T-cell (primary cell): ENCODE measurements at regions not wholly inside any gene's neighbourhood (a gene's known extent, or its start where the extent isn't known, plus 50 kb on each side); places are given as distances from the start of the nearest gene placed in this dataset.

ENCODE experiments used
- ATAC-seq, 4 experiments: fragments of 200-7000 bp in 3 of 4; fragments of 150-1000 bp in 1 of 4; cut with Tn5 transposase; replicated peaks in 1 of 4; 1 replicate in 3 of 4; 2 replicates in 1 of 4; pipeline ENCODE4 v1.10.0; 2021; ENCODE audit warnings: moderate library complexity in 3 of 4, mild to moderate bottlenecking in 2 of 4, moderate number of reproducible peaks in 1 of 4
- CTCF ChIA-PET, 2 donors: fragments of 300-600 bp; sonication (Branson Sonifier 250); formaldehyde crosslinking; loops; one replicate each; lab custom pipeline; 2022; ENCODE audit warnings: antibody characterized with exemption in 2 of 2; lab: Charles Lee
- POLR2A ChIA-PET, 2 donors: fragments of 300-600 bp; sonication (Branson Sonifier 250); formaldehyde crosslinking; loops; one replicate each; lab custom pipeline; 2022; ENCODE audit warnings: antibody characterized with exemption in 2 of 2; lab: Charles Lee
- DNase-seq, 35 experiments: peaks; one replicate each; pipeline versions ENCODE4 v3.0.0 to v3.0.0-alpha.2; 2013 to 2023
- H3K27ac ChIP-seq: one replicate; pipeline ENCODE4 v1.5.1; 2013; ENCODE audit warnings: low read length
- H3K27me3 ChIP-seq, 2 experiments: replicated peaks in 1 of 2; 1 replicate in 1 of 2; 2 replicates in 1 of 2; pipeline versions ENCODE4 v1.6.1 to v1.7.0; 2013; ENCODE audit warnings: low read length in 1 of 2, mixed read lengths in 1 of 2; ENCODE audit not compliant: control insufficient read depth in 2 of 2, insufficient read depth in 2 of 2; ENCODE audit errors: extremely low read depth in 1 of 2
- H3K36me3 ChIP-seq, 2 donors: 1 replicate in 1 of 2; 2 replicates in 1 of 2; pipeline versions ENCODE4 v1.6.1 to v1.7.0; 2013; ENCODE audit warnings: low read length in 1 of 2; ENCODE audit not compliant: control insufficient read depth in 2 of 2, insufficient read depth in 1 of 2; ENCODE audit errors: extremely low read depth in 1 of 2
- H3K4me1 ChIP-seq, 2 experiments: 1 replicate in 1 of 2; 2 replicates in 1 of 2; pipeline versions ENCODE4 v1.6.1 to v1.7.0; 2013; ENCODE audit warnings: low read length in 2 of 2, mixed read lengths in 1 of 2; ENCODE audit not compliant: insufficient read depth in 2 of 2, control insufficient read depth in 1 of 2; ENCODE audit errors: extremely low read depth in 1 of 2
- H3K4me3 ChIP-seq, 2 donors: 1 replicate in 1 of 2; 2 replicates in 1 of 2; pipeline versions ENCODE4 v1.5.1 to v1.7.0; 2013; ENCODE audit warnings: mild to moderate bottlenecking in 2 of 2, low read length in 1 of 2, moderate library complexity in 1 of 2; ENCODE audit not compliant: control insufficient read depth in 1 of 2; ENCODE audit errors: extremely low read depth in 1 of 2
- H3K9me3 ChIP-seq: 2 replicates; pipeline ENCODE4 v1.7.0; 2013
- H3K27ac Mint-ChIP-seq, 2 donors: one replicate each; pipeline ENCODE4 v1.8.0; 2020 to 2021; ENCODE audit warnings: mild to moderate bottlenecking in 2 of 2, mixed read lengths in 2 of 2
- H3K27me3 Mint-ChIP-seq, 2 donors: one replicate each; pipeline ENCODE4 v1.8.0; 2021 to 2022; ENCODE audit warnings: mixed read lengths in 2 of 2
- H3K36me3 Mint-ChIP-seq: one replicate; pipeline ENCODE4 v1.8.0; 2021; ENCODE audit warnings: mixed read lengths
- H3K4me1 Mint-ChIP-seq, 3 donors: one replicate each; pipeline ENCODE4 v1.8.0; 2020 to 2022; ENCODE audit warnings: mixed read lengths in 3 of 3, mild to moderate bottlenecking in 1 of 3
- H3K4me3 Mint-ChIP-seq, 3 donors: one replicate each; pipeline ENCODE4 v1.8.0; 2020 to 2022; ENCODE audit warnings: mild to moderate bottlenecking in 3 of 3, mixed read lengths in 3 of 3, moderate library complexity in 3 of 3
- H3K9me3 Mint-ChIP-seq, 3 donors: one replicate each; pipeline ENCODE4 v1.8.0; 2020 to 2022; ENCODE audit warnings: mixed read lengths in 3 of 3
- WGBS: methylation state at CpG from one replicate; pipeline ENCODE4 v1.1.5; 2013; ENCODE audit warnings: missing lambda C conversion rate; ENCODE audit not compliant: insufficient coverage; 5-methylcytosine and 5-hydroxymethylcytosine counted together

- Histone ChIP-seq H3K27ac (no peak overlapping the region), H3K4me3 (no peak overlapping the region), H3K36me3 (no peaks in the 10 kb centered on the region), H3K27me3 (no peaks in the 10 kb centered on the region), H3K9me3 (no peaks in the 10 kb centered on the region), H3K4me1 (no peaks in the 10 kb centered on the region)
- no peaks in the 10 kb centered on the region for H3K4me1 Mint-ChIP-seq
- WGBS: 100% methylated on average over 1 of the region's 3 CpGs
- ChIA-PET POLR2A (no interaction called here), CTCF (no interaction called here)
- no peak overlapping the region for H3K27ac Mint-ChIP-seq
- H3K36me3 Mint-ChIP-seq: no peaks in the 10 kb centered on the region
- H3K9me3 Mint-ChIP-seq: peaks cover 6 to 21% (median 19%) of the 10 kb centered on the region in 3 donors
- no peak overlapping the region for H3K4me3 Mint-ChIP-seq
- H3K27me3 Mint-ChIP-seq: no peaks in the 10 kb centered on the region
- no peak for ATAC-seq
- DNase-seq: no peak
These were observed 365.5 kb upstream of the CDH18 start for GRCh38 chr5:20353499-20353898.

DNA sequence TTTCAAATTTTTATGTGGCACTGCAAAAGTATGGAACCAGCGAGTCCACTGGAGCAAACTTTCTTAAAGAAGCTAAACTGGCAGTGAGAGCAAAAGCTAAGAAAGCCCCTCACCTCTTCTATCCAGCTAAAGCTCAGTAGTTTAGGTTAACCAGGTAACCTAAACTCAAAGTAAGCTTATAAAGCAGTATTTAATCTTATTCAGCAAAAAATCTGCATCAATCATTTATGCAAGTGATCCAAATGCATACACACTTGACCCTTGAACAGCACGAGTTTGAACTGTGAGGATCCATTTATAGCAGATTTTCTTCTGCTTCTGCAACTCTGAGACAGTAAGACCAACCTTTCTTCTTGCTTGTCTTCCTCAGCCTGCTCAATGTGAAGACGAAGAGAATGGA is 363.8 kb upstream of the CDH18 start:
- Mint-ChIP-seq H3K9me3 (peaks cover 10 to 27% (median 14%) of the 10 kb centered on the region in 3 donors), H3K27me3 (no peaks in the 10 kb centered on the region), H3K27ac (no peak overlapping the region), H3K36me3 (no peaks in the 10 kb centered on the region), H3K4me3 (no peak overlapping the region), H3K4me1 (no peaks in the 10 kb centered on the region)
- ChIA-PET POLR2A (no interaction called here), CTCF (no interaction called here)
- Histone ChIP-seq H3K27me3 (no peaks in the 10 kb centered on the region), H3K4me3 (no peak overlapping the region), H3K4me1 (no peaks in the 10 kb centered on the region), H3K27ac (no peak overlapping the region), H3K9me3 (no peaks in the 10 kb centered on the region), H3K36me3 (no peaks in the 10 kb centered on the region)
- WGBS: 56% methylated on average over 2 of the region's 3 CpGs
- ATAC-seq (no peak), DNase-seq (no peak)

DNA sequence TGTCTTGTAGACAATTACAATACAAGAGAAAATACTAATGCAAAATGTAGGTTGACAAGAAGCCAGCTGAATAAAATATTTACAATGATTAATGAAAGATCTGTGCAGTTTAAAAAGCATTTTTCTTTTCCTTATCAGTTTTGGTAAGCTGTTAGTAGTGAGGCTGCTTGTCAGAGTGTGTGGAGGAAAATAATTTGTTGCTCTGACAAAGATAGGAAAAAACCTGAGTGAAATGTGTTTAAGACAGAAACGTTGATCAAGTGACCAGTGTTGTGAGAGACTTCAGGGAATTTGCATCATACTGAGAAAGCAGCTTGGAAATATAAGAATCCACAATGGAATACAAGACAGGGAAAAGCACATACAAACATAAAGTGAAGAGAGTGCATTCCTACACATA is 360.3 kb upstream of the CDH18 start:
- H3K27ac Mint-ChIP-seq: no peak overlapping the region
- WGBS: no CpG with 5 or more reads among the region's 1 CpG
- no peaks in the 10 kb centered on the region for H3K4me1 Mint-ChIP-seq
- peaks cover 10 to 26% (median 17%) of the 10 kb centered on the region in 3 donors for H3K9me3 Mint-ChIP-seq
- no peaks in the 10 kb centered on the region for H3K36me3 Mint-ChIP-seq
- DNase-seq (no peak), ATAC-seq (no peak)
- H3K4me1 ChIP-seq: no peaks in the 10 kb centered on the region
- H3K27me3 Mint-ChIP-seq: no peaks in the 10 kb centered on the region
- POLR2A ChIA-PET: no interaction called here
- CTCF ChIA-PET: no interaction called here
- no peak overlapping the region for H3K27ac ChIP-seq
- H3K4me3 Mint-ChIP-seq: no peak overlapping the region
- no peak overlapping the region for H3K4me3 ChIP-seq
- no peaks in the 10 kb centered on the region for H3K27me3 ChIP-seq
- H3K9me3 ChIP-seq: no peaks in the 10 kb centered on the region
- no peaks in the 10 kb centered on the region for H3K36me3 ChIP-seq

DNA sequence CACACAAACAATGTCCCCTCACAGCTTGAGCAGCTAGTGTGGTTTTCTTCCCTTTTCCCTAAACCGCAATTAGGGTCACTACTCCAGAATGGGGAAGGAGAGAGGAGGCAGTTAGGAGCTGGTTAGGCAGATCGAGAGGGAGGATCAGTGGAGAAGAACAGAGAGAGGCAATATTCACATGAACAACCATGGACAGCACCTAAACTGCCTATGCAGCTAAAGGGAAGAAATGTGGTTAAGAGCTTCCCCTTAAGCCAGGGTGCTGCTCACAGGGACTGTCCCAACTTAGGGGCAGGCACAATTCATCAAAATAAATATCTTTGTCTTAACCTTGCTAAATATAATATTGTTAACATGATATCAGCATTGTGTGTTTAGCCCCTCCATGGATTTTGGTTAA is 359.3 kb upstream of the CDH18 start:
- no peaks in the 10 kb centered on the region for H3K27me3 Mint-ChIP-seq
- no peaks in the 10 kb centered on the region for H3K36me3 Mint-ChIP-seq
- no peaks in the 10 kb centered on the region for H3K36me3 ChIP-seq
- ChIA-PET POLR2A (no interaction called here), CTCF (no interaction called here)
- ATAC-seq (no peak), DNase-seq (no peak)
- no peaks in the 10 kb centered on the region for H3K4me1 ChIP-seq
- no peaks in the 10 kb centered on the region for H3K27me3 ChIP-seq
- no peaks in the 10 kb centered on the region for H3K9me3 ChIP-seq
- no peak overlapping the region for H3K4me3 Mint-ChIP-seq
- H3K4me1 Mint-ChIP-seq: no peaks in the 10 kb centered on the region
- no peak overlapping the region for H3K27ac ChIP-seq
- H3K9me3 Mint-ChIP-seq: peaks cover 10 to 36% (median 17%) of the 10 kb centered on the region in 3 donors
- no peak overlapping the region for H3K4me3 ChIP-seq
- no peak overlapping the region for H3K27ac Mint-ChIP-seq
- no CpG with 5 or more reads among the region's 2 CpGs for WGBS

DNA sequence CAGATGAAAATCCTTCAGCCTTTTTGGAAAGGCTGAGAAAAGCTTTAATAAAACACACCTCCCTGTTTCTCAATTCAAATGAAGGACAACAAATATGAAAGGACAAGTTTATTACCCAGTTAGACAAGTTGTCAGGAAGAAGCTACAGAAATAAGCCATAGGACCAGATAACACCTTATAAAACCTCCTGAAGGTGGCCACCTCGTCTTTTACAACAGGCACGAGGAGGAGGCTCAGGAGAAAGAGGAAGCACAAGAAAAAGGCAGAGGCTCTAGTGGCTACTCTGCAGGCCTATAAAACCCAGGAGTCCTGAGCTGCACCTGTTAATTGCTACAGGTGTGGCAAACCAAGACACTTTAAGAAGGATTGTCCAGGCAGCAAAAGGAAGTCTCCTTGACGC is 352.1 kb upstream of the CDH18 start:
- ATAC-seq (no peak), DNase-seq (no peak)
- Histone ChIP-seq H3K27me3 (no peaks in the 10 kb centered on the region), H3K9me3 (no peaks in the 10 kb centered on the region), H3K36me3 (no peaks in the 10 kb centered on the region), H3K4me3 (no peak overlapping the region), H3K4me1 (no peaks in the 10 kb centered on the region), H3K27ac (no peak overlapping the region)
- no peaks in the 10 kb centered on the region for H3K4me1 Mint-ChIP-seq
- H3K36me3 Mint-ChIP-seq: no peaks in the 10 kb centered on the region
- ChIA-PET CTCF (no interaction called here), POLR2A (no interaction called here)
- H3K27ac Mint-ChIP-seq: no peak overlapping the region
- peaks cover 18 to 39% (median 21%) of the 10 kb centered on the region in 3 donors for H3K9me3 Mint-ChIP-seq
- no peak overlapping the region for H3K4me3 Mint-ChIP-seq
- 39% methylated on average over 3 of the region's 3 CpGs for WGBS
- H3K27me3 Mint-ChIP-seq: no peaks in the 10 kb centered on the region

GRCh38 chr5:20335978-20336377 is 348.0 kb upstream of the CDH18 start:
- Histone ChIP-seq H3K4me1 (no peaks in the 10 kb centered on the region), H3K36me3 (no peaks in the 10 kb centered on the region), H3K4me3 (no peak overlapping the region), H3K27ac (no peak overlapping the region), H3K27me3 (no peaks in the 10 kb centered on the region), H3K9me3 (no peaks in the 10 kb centered on the region)
- ChIA-PET CTCF (no interaction called here), POLR2A (no interaction called here)
- Mint-ChIP-seq H3K27ac (no peak overlapping the region), H3K4me3 (no peak overlapping the region), H3K9me3 (peaks cover 20 to 22% (median 21%) of the 10 kb centered on the region in 3 donors), H3K4me1 (no peaks in the 10 kb centered on the region), H3K27me3 (no peaks in the 10 kb centered on the region), H3K36me3 (no peaks in the 10 kb centered on the region)
- no peak for ATAC-seq
- no peak for DNase-seq
- 33% methylated on average over 1 of the region's 2 CpGs for WGBS

DNA sequence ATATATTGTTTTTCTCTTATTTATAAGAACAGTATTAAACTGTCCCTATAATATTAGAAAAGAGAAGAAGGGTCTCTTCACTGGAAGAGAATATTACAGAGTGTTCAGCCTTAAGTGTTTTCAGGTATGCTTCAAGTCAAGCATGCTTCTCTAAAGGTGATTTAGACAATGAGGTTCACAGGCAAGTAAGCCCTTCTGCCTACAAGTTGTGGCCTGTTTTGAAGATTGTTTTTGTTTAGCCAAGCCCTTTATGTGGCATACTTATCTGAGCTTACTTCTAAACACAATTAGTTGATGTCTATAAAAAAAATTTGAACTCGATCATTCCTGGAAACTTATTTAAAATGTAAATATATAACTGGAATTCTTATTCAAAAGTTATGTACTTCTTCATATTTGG is 343.8 kb upstream of the CDH18 start:
- ChIA-PET POLR2A (no interaction called here), CTCF (no interaction called here)
- Mint-ChIP-seq H3K4me3 (no peak overlapping the region), H3K9me3 (peaks cover 17 to 22% (median 19%) of the 10 kb centered on the region in 3 donors), H3K27ac (no peak overlapping the region), H3K4me1 (no peaks in the 10 kb centered on the region), H3K27me3 (no peaks in the 10 kb centered on the region), H3K36me3 (no peaks in the 10 kb centered on the region)
- Histone ChIP-seq H3K4me3 (no peak overlapping the region), H3K9me3 (no peaks in the 10 kb centered on the region), H3K27me3 (no peaks in the 10 kb centered on the region), H3K36me3 (no peaks in the 10 kb centered on the region), H3K4me1 (no peaks in the 10 kb centered on the region), H3K27ac (no peak overlapping the region)
- DNase-seq (no peak), ATAC-seq (no peak)
- no CpG with 5 or more reads among the region's 1 CpG for whole genome bisulfite sequencing
